GM18498 (cell line): ENCODE measurements at regions not wholly inside any gene's neighbourhood (a gene's known extent, or its start where the extent isn't known, plus 50 kb on each side); places are given as distances from the start of the nearest gene placed in this dataset.

Experiments used
- ATAC-seq: cut with Tn5 transposase; IDR thresholded peaks from one replicate; pipeline ENCODE4 v1.9.1; 2021; ENCODE audit warnings: mild to moderate bottlenecking, moderate library complexity; ENCODE audit not compliant: unreplicated experiment

GRCh38 chr3:94256888-94257813 lies 194.3 kb downstream of the NSUN3 start:
- ATAC-seq: no peak

- ATAC-seq: no peak
These were observed 196.0 kb downstream of the NSUN3 start for GRCh38 chr3:94258851-94259250.

GRCh38 chr3:94259291-94259690 lies 196.4 kb downstream of the NSUN3 start:
- ATAC-seq: no peak

DNA sequence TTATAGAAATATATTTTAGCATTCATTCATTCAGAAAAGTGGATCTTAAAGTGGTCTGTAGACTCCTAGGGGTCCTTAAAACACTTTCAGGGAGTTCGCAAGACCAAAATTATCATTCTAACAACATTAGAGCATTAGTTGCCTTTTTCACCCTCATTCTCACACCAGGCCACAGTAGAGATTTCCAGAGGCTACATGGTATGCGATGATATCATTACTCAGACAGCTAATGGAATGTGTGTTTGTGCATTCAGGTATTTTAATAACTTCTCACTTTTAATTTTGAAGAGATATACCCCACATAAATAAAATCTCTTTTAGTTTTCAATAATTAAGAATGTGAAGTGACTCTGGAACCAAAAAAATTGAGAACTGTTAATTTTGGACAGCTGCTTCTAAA lies 206.9 kb downstream of the NSUN3 start:
- no peak for ATAC-seq

- ATAC-seq: no peak
These were observed 209.2 kb downstream of the NSUN3 start for GRCh38 chr3:94272016-94272415.

GRCh38 chr3:94280958-94281357 lies 218.1 kb downstream of the NSUN3 start:
- ATAC-seq: no peak

GRCh38 chr3:94285872-94286271 lies 223.0 kb downstream of the NSUN3 start:
- no peak for ATAC-seq

GRCh38 chr3:94291686-94292085 lies 228.8 kb downstream of the NSUN3 start:
- ATAC-seq: no peak

DNA sequence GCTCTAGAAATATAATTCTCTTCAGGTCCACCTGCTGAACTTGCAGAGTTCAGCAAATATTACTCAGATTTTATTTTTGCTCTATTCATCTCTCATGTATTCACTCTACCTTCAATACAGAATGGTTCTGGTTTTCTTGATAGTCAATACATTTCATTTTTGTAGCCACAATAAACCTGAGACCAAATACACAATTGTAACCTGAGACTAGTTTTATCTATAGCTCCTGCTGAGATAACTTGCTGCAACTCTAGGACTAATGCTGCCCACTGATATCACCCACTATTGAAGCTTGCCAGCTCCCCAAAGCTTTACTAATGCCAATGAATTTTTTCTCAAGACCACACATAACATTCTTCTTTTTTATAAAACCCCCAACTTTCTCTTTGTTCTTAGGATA lies 229.3 kb downstream of the NSUN3 start:
- no peak for ATAC-seq

GRCh38 chr3:94293793-94294195 lies 230.9 kb downstream of the NSUN3 start:
- ATAC-seq: no peak

DNA sequence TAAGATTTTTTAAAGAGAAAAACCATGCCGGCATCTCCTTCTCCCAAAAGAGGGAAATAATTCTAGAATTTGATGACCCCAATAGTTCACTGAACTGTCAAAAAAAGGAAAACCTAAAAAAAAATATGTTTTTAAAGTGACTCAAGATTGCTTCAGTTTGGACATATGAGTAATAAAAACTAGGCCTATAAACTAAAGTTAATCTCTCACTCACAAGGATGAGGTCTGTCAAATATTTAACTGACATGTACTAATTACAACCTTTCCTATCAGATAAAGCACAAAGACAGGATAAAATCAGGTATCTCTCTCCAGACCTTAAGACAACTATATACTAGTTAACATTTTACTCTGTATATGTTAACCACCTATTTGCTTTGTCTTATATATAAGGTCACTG lies 231.9 kb downstream of the NSUN3 start:
- no peak for ATAC-seq

GRCh38 chr3:94299716-94300115 lies 236.9 kb downstream of the NSUN3 start:
- ATAC-seq: no peak

GRCh38 chr3:94301366-94301765 lies 238.5 kb downstream of the NSUN3 start:
- no peak for ATAC-seq

GRCh38 chr3:94303266-94303665 lies 240.4 kb downstream of the NSUN3 start:
- no peak for ATAC-seq

DNA sequence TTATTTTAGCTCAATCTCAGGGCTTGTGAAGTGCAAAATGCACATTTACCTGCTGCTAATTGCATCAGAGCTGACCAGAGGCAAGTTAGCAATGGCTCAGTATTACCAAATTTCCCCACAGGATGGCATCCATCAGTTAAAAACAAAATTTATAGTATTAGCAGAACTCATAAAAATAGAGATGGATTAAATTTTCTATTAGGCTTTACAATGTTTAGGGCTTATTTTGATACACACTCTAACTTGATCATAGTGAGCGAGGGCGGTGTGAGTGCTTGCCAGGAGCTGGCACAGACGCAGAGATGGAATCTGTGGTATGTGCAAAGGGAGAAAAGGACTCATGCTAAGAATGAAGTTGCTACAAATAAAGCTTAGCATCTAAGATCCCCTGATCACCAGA lies 241.0 kb downstream of the NSUN3 start:
- no peak for ATAC-seq

DNA sequence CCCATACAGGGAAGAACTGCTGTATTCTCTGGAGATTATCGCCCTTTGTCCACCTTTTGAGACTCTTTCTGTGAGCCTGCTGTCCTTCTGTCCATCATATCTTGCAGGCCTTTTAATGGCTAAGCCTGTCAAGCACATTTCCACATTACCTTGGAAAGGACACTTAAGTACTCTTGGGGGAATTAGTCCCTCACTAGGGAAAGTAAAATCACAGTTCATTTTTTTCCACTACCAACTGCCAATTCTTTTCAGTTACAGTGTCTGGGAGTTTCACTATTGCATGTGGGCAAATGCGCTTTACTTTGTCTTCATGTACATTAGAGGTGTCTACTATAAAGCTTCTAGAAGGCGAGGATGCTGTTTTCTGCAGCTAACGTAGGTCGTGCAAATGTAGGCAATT lies 242.1 kb downstream of the NSUN3 start:
- ATAC-seq: no peak

DNA sequence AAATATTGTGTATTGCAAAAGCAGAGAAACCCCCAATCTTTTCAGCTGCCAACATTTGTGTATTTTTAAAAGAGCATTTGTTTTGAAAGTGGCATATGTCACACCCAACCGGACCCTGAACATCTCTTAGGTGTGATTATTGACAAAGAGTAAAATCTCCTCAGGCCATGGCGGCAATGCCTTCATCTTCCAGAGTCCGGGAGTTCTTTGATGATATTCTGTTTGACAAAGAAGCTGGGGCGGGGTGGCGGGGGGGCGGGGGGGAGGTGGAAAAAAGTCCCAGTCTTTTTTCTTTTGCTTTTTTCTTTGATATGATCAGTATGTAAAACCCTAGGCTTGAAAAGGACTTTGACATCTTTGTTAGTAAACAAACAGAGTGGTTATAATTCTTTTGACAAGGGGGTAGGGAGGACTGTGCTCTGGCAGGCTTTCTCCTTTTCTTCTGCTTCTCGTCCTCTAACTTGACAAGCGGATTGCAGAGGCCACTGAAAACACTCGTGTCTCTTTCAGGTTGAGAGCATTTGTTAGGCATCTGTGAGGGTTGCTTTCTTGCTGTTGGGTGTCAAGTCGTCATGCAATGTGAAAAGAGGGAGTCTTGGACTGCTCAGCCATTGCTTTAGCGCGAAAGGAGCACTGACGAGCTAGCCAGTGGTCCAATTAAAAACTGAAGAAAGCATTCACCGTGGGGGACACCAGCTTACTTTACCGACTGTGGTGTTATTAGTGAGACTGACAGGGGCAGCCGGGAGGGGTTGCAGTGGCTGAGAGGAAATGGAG lies 243.2 kb downstream of the NSUN3 start:
- no peak for ATAC-seq

DNA sequence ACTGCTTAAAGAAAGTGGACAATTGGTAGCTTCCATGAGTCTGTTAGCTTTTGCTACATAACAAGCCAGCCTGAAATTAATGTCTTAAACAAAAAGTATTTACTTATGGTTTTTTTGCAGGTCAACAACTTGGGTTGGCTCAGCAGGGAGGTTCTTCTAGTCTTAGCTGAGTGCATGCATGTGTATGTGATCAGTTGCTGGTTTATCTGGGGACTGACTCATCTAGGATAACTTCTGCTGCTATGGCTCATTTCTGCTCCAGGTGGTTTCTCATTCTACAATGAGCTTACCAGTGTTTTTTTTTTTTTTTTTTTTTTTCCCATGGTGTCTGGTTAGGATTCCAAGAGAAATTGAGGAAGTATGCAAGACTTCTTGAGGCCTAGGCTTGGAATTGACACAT lies 244.7 kb downstream of the NSUN3 start:
- no peak for ATAC-seq

- no peak for ATAC-seq
These were observed 245.9 kb downstream of the NSUN3 start for GRCh38 chr3:94308767-94309166.

GRCh38 chr3:94310341-94311135 lies 247.7 kb downstream of the NSUN3 start:
- ATAC-seq: no peak

- ATAC-seq: no peak
These were observed 248.8 kb downstream of the NSUN3 start for GRCh38 chr3:94311651-94312050.
